Sigmoid colon (tissue), 6 donors: ENCODE measurements at regions not wholly inside any gene's neighbourhood (a gene's known extent, or its start where the extent isn't known, plus 50 kb on each side); places are given as distances from the start of the nearest gene placed in this dataset.

Source experiments
- DNase-seq: peaks from one replicate; pipeline ENCODE4 v3.0.0-alpha.2; 2019
- H3K27ac ChIP-seq, 4 donors: fragments of 200-600 bp; sonication (generic); one replicate each; pipeline ENCODE4 v1.5.1; 2016 to 2019; ENCODE audit warnings: mild to moderate bottlenecking in 1 of 4
- H3K27me3 ChIP-seq, 3 donors: fragments of 200-600 bp; sonication (generic); one replicate each; pipeline ENCODE4 v1.5.1; 2019; ENCODE audit warnings: mild to moderate bottlenecking in 1 of 3
- H3K36me3 ChIP-seq, 4 donors: fragments of 200-600 bp; sonication (generic); one replicate each; pipeline ENCODE4 v1.5.1; 2016 to 2019
- H3K4me1 ChIP-seq, 4 donors: fragments of 200-600 bp; sonication (generic); one replicate each; pipeline ENCODE4 v1.5.1; 2017 to 2019
- H3K4me3 ChIP-seq, 4 donors: fragments of 200-600 bp; sonication (generic); one replicate each; pipeline ENCODE4 v1.5.1; 2017 to 2019; ENCODE audit warnings: mild to moderate bottlenecking in 2 of 4, moderate library complexity in 1 of 4
- H3K9me3 ChIP-seq, 4 donors: fragments of 200-600 bp in 3 of 4; sonication (generic) in 3 of 4; one replicate each; pipeline versions ENCODE4 v1.5.1 to v1.6.1; 2013 to 2019
- EP300 ChIP-seq, 4 donors: sonication (generic); formaldehyde crosslinking; IDR thresholded peaks; one replicate each; pipeline ENCODE4 v1.6.1; 2017; ENCODE audit warnings: antibody characterized with exemption in 4 of 4
- POLR2A ChIP-seq, 2 donors: fragments of 450-650 bp; IDR thresholded peaks; one replicate each; pipeline ENCODE4 v1.6.1; 2016; ENCODE audit warnings: antibody characterized with exemption in 2 of 2, mild to moderate bottlenecking in 2 of 2, moderate library complexity in 2 of 2
- POLR2AphosphoS5 ChIP-seq, 4 donors: sonication (generic); formaldehyde crosslinking; IDR thresholded peaks; one replicate each; pipeline ENCODE4 v1.6.1; 2017; ENCODE audit warnings: antibody characterized with exemption in 4 of 4
- WGBS, 2 donors: extraction: QIAGEN DNeasy Blood & Tissue Kit; methylation state at CpG; one replicate each; pipeline ENCODE4 v1.1.7; 2013; 5-methylcytosine and 5-hydroxymethylcytosine counted together
- intact Hi-C: fragments of 100-400 bp; cut with DNase I; formaldehyde crosslinking; loops from one replicate; pipeline ENCODE4 v1.15.1; 2023
- TF ChIP-seq, protein P1 (sequence below), 4 experiments: fragments of 450-650 bp in 3 of 4; fragments of 200-600 bp in 1 of 4; IDR thresholded peaks; one replicate each; pipeline ENCODE4 v1.5.1; 2016 to 2019; ENCODE audit warnings: antibody characterized with exemption in 4 of 4, mild to moderate bottlenecking in 3 of 4, moderate library complexity in 2 of 4
- donor health status: healthy with polysubstance abuse.
- donor health status: healthy.

GRCh38 chr3:126292318-126293070 lies 64.7 kb downstream of the KLF15 start:
- WGBS, 2 donors = 81 to 82% methylated on average over 11 of the region's 11 CpGs
- intact Hi-C loops = no loop called here
- H3K4me1 ChIP-seq = peaks cover 0 to 11% (median 10%) of the 10 kb centered on the region in 4 donors
- no peak for DNase-seq
- H3K27me3 ChIP-seq = no peaks in the 10 kb centered on the region
- TF ChIP-seq, protein P1, sequence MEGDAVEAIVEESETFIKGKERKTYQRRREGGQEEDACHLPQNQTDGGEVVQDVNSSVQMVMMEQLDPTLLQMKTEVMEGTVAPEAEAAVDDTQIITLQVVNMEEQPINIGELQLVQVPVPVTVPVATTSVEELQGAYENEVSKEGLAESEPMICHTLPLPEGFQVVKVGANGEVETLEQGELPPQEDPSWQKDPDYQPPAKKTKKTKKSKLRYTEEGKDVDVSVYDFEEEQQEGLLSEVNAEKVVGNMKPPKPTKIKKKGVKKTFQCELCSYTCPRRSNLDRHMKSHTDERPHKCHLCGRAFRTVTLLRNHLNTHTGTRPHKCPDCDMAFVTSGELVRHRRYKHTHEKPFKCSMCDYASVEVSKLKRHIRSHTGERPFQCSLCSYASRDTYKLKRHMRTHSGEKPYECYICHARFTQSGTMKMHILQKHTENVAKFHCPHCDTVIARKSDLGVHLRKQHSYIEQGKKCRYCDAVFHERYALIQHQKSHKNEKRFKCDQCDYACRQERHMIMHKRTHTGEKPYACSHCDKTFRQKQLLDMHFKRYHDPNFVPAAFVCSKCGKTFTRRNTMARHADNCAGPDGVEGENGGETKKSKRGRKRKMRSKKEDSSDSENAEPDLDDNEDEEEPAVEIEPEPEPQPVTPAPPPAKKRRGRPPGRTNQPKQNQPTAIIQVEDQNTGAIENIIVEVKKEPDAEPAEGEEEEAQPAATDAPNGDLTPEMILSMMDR (IDR thresholded peaks at IDR 0.05) = no peak
- TF ChIP-seq EP300 (IDR thresholded peaks at IDR 0.05) (no peak), POLR2AphosphoS5 (IDR thresholded peaks at IDR 0.05) (no peak)
- H3K27ac ChIP-seq = no peak overlapping the region
- no peaks in the 10 kb centered on the region for H3K36me3 ChIP-seq
- no peaks in the 10 kb centered on the region for H3K9me3 ChIP-seq
- H3K4me3 ChIP-seq = no peak overlapping the region

DNA sequence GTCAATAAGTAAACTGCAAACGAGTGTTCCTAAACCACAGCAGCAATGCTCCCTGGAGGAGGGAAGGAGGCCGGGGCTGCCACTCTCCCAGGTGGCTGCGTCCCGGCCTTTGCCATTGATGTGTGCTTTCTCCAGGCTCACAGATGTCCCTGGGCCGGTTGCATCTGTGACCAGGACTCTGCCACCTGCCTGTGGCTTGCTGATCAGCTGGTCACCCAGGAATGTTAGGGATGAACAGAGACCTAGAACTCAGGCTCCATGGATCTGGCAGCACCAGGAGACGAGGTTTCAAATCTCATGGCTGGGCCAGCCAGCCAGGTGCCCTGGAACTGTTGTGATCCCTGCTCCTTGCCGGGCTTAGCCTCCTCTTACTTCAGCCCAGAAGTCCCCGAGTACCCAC lies 65.7 kb downstream of the KLF15 start:
- Histone ChIP-seq H3K4me1 (peaks cover 0 to 20% (median 19%) of the 10 kb centered on the region in 4 donors), H3K9me3 (no peaks in the 10 kb centered on the region), H3K27ac (no peak overlapping the region), H3K36me3 (no peaks in the 10 kb centered on the region), H3K27me3 (no peaks in the 10 kb centered on the region), H3K4me3 (no peak overlapping the region)
- DNase-seq = no peak
- intact Hi-C loops = no loop called here
- no peak for TF ChIP-seq POLR2A (IDR thresholded peaks at IDR 0.05)
- no peak for TF ChIP-seq POLR2AphosphoS5 (IDR thresholded peaks at IDR 0.05)
- no peak for TF ChIP-seq EP300 (IDR thresholded peaks at IDR 0.05)
- TF ChIP-seq, protein P1 (IDR thresholded peaks at IDR 0.05) = no peak
- WGBS, 2 donors = 72 to 80% methylated on average over 8 of the region's 8 CpGs

DNA sequence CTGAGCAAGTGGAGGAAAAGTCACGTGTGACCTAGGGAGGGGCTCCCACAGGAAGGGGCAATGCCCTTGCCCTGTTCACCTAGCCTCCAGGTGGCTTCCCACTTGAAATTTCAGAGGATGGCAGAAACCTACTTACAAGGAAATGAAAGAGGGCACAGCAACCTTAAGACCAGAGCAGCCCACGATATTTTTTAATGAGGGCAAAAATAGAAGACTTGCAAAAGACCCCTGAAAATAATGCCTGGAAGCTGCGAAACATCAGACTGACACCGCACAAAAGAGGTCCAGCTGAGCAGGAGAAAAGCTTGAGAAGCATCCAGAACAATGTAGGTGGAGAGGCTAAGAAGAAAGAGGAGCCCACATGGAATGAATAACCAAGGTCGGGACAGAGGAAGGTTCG lies 66.1 kb downstream of the KLF15 start:
- Histone ChIP-seq H3K27me3 (no peaks in the 10 kb centered on the region), H3K9me3 (no peaks in the 10 kb centered on the region), H3K4me1 (peaks cover 0 to 23% (median 23%) of the 10 kb centered on the region in 4 donors), H3K27ac (no peak overlapping the region), H3K4me3 (no peak overlapping the region), H3K36me3 (no peaks in the 10 kb centered on the region)
- 80 to 81% methylated on average over 6 of the region's 6 CpGs for WGBS, 2 donors
- no peak for DNase-seq
- intact Hi-C loops = no loop called here
- TF ChIP-seq POLR2A (IDR thresholded peaks at IDR 0.05) (no peak), POLR2AphosphoS5 (IDR thresholded peaks at IDR 0.05) (no peak), EP300 (IDR thresholded peaks at IDR 0.05) (no peak)
- TF ChIP-seq, protein P1 (IDR thresholded peaks at IDR 0.05) = no peak

DNA sequence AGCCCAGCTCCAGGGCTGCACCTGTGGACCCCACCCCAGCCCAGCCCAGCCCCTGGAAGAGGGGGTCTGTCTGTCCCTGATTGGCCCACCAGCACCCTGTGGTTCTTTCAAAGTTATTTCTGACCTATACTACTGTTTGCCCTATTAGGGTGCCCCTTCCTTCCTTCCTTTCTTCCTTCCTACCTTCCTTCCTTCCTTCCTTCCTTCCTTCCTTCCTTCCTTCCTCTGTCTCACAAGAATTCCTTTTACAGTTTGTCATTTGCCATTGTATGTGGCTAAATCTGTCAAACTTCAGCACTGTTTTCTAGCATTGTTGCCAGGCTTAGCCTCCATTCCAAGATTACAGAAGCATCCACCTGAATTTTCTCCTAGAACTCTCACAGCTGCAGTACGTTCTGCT lies 66.9 kb downstream of the KLF15 start:
- peak; percentile 43 for DNase-seq
- TF ChIP-seq EP300 (IDR thresholded peaks at IDR 0.05) (no peak), POLR2A (IDR thresholded peaks at IDR 0.05) (no peak), POLR2AphosphoS5 (IDR thresholded peaks at IDR 0.05) (no peak)
- TF ChIP-seq, protein P1 (IDR thresholded peaks at IDR 0.05) = no peak
- intact Hi-C loops = no loop called here
- H3K4me3 ChIP-seq = no peak overlapping the region
- no peaks in the 10 kb centered on the region for H3K27me3 ChIP-seq
- H3K27ac ChIP-seq = no peak overlapping the region
- 64 to 81% methylated on average over 1 of the region's 1 CpG for WGBS, 2 donors
- peaks cover 0 to 23% (median 23%) of the 10 kb centered on the region in 4 donors for H3K4me1 ChIP-seq
- no peaks in the 10 kb centered on the region for H3K36me3 ChIP-seq
- no peaks in the 10 kb centered on the region for H3K9me3 ChIP-seq
